Tibial artery (tissue), 4 donors: ENCODE measurements at regions not wholly inside any gene's neighbourhood (a gene's known extent, or its start where the extent isn't known, plus 50 kb on each side); places are given as distances from the start of the nearest gene placed in this dataset.
"Not testable (repeated sequence)": the region's sequence is repeated elsewhere in the genome, so short reads cannot be mapped to it uniquely, and the experiment has no call there.

Experiments
- DNase-seq, 2 donors: peaks; one replicate each; pipeline ENCODE4 v3.0.0-alpha.2; 2019
- H3K27ac ChIP-seq, 2 donors: fragments of 200-600 bp; sonication (generic) in 1 of 2; 1 replicate in 1 of 2; 2 replicates in 1 of 2; pipeline ENCODE4 v1.5.1; 2018 to 2019; ENCODE audit warnings: mild to moderate bottlenecking in 1 of 2
- H3K27me3 ChIP-seq, 2 donors: fragments of 200-600 bp; sonication (generic) in 1 of 2; one replicate each; pipeline versions ENCODE4 v1.5.1 to v1.6.0; 2016 to 2019
- H3K36me3 ChIP-seq, 3 donors: fragments of 200-600 bp; sonication (generic) in 2 of 3; one replicate each; pipeline ENCODE4 v1.5.1; 2016 to 2019; ENCODE audit warnings: mild to moderate bottlenecking in 2 of 3
- H3K4me1 ChIP-seq, 4 donors: fragments of 200-600 bp; sonication (generic) in 2 of 4; 1 replicate in 3 of 4; 2 replicates in 1 of 4; pipeline ENCODE4 v1.5.1; 2016 to 2019
- H3K4me3 ChIP-seq, 2 donors: fragments of 200-600 bp; sonication (generic) in 1 of 2; 1 replicate in 1 of 2; 2 replicates in 1 of 2; pipeline ENCODE4 v1.5.1; 2018 to 2019; ENCODE audit warnings: mild to moderate bottlenecking in 2 of 2
- H3K9me3 ChIP-seq, 3 donors: fragments of 200-600 bp; sonication (generic) in 1 of 3; one replicate each; pipeline ENCODE4 v1.5.1; 2016 to 2019
- CTCF ChIP-seq, 2 experiments: fragments of 200-600 bp in 1 of 2; fragments of 450-650 bp in 1 of 2; IDR thresholded peaks; one replicate each; pipeline ENCODE4 v1.5.1; 2017 to 2019; ENCODE audit warnings: antibody characterized with exemption in 2 of 2, mild to moderate bottlenecking in 1 of 2, moderate library complexity in 1 of 2
- intact Hi-C: fragments of 100-400 bp; cut with DNase I; formaldehyde crosslinking; loops from one replicate; pipeline ENCODE4 v1.15.0; 2023; ENCODE audit warnings: low total_unique reads

DNA sequence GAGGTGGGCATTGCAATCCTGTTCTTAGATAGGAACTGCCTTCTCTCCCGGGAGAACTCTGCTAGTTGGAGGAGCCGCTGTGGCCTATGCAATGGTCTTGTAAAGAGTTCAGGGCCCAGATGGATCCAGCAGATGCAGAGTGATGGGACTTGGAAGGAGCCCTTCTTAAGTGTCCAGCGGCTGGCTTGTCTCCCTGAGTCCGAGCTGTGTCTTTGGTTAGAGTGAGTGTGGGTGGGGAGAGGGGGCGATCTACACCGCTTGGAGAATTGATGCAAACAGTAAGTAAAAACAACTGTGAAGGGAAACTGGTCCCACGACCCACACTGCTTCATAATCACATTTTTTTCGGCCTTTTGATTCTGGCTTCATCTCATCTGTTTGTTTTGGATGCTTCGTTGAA lies 89.8 kb upstream of the CYRIA start:
- Histone ChIP-seq H3K36me3 (no peaks in the 10 kb centered on the region), H3K27me3 (peaks cover 0 to 3% of the 10 kb centered on the region in 2 donors), H3K27ac (no peak overlapping the region), H3K4me1 (no peaks in the 10 kb centered on the region), H3K4me3 (no peak overlapping the region), H3K9me3 (no peaks in the 10 kb centered on the region)
- DNase-seq: no peak
- no peak for TF ChIP-seq CTCF (IDR thresholded peaks at IDR 0.05)
- intact Hi-C loops: loop anchor here (5.0 kb wide), 1 partner anchor 143 kb away; no protein-coding TSS in a partner anchor

- intact Hi-C loops, H3K36me3 ChIP-seq, H3K9me3 ChIP-seq, H3K4me3 ChIP-seq, H3K4me1 ChIP-seq, H3K27ac ChIP-seq, H3K27me3 ChIP-seq, DNase-seq: not testable (repeated sequence)
Observed at GRCh38 chr2:16753025-16753424, 87.4 kb upstream of the CYRIA start.

- H3K4me3 ChIP-seq, H3K36me3 ChIP-seq, H3K9me3 ChIP-seq, H3K4me1 ChIP-seq, DNase-seq, H3K27me3 ChIP-seq, intact Hi-C loops, H3K27ac ChIP-seq: not testable (repeated sequence)
Observed at GRCh38 chr2:16750925-16751214, 85.2 kb upstream of the CYRIA start.

DNA sequence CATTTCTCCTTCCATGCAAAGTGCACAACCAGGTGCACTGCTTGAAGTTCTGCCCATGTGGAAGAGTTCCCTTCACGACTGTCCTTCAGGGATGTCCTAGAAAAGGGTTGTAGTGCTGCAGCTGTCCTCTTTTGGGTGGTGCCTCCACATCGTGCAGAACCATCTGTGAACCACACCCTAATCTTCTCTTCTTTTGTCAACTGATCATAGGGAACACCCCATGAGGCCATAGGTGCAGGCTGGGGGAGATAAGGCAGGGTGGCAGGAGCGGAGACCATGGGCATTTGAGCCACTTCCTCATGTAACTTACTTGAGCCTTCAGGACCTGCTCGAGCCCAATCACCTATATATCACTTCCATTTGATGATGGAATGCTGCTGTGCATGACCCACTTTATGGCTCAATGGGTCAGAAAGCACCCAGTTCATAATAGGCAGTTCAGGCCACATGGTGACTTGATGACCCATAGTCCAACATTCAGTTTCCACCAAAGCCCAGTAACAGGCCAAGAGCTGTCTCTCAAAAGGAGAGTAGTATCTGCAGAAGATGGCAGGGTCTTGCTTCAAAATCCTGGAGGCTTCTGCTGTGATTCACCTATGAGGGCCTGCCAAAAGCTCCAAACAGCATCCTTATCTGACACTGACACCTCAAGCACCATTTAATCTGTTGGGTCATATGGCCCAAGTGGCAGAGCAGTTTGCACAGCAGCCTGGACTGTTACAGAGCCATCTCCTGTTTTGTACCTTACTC lies 84.7 kb upstream of the CYRIA start:
- DNase-seq: no peak
- intact Hi-C loops: no loop called here
- Histone ChIP-seq H3K36me3 (no peaks in the 10 kb centered on the region), H3K9me3 (no peaks in the 10 kb centered on the region), H3K4me1 (no peaks in the 10 kb centered on the region), H3K4me3 (no peak overlapping the region), H3K27me3 (peaks cover 0 to 2% of the 10 kb centered on the region in 2 donors), H3K27ac (no peak overlapping the region)
- TF ChIP-seq CTCF (IDR thresholded peaks at IDR 0.05): no peak

- H3K27ac ChIP-seq, H3K36me3 ChIP-seq, H3K4me3 ChIP-seq, DNase-seq, H3K27me3 ChIP-seq, intact Hi-C loops, H3K4me1 ChIP-seq, H3K9me3 ChIP-seq: not testable (repeated sequence)
Observed at GRCh38 chr2:16748511-16749266, 83.1 kb upstream of the CYRIA start.

DNA sequence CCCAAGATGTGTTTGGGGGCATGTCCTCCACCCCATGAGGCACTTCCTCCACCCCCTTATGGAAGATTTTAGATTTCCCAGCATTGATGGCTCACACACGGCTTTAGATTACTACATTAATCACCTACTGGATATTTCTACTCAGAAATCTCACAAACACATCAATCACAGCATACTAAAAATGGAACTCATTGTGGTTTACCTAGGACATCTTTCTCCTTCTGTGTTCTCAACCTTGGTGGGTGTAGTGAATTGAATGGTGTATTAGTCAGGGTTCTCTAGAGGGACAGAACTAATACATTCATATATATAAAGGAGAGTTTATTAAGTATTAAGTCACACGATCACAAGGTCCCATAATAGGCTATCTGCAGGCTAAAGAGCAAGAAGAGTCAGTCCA lies 82.1 kb upstream of the CYRIA start:
- Histone ChIP-seq H3K4me3 (no peak overlapping the region), H3K36me3 (no peaks in the 10 kb centered on the region), H3K4me1 (no peaks in the 10 kb centered on the region), H3K27ac (no peak overlapping the region), H3K27me3 (peaks cover 0 to 2% of the 10 kb centered on the region in 2 donors), H3K9me3 (no peaks in the 10 kb centered on the region)
- no peak for TF ChIP-seq CTCF (IDR thresholded peaks at IDR 0.05)
- DNase-seq: no peak
- intact Hi-C loops: no loop called here

DNA sequence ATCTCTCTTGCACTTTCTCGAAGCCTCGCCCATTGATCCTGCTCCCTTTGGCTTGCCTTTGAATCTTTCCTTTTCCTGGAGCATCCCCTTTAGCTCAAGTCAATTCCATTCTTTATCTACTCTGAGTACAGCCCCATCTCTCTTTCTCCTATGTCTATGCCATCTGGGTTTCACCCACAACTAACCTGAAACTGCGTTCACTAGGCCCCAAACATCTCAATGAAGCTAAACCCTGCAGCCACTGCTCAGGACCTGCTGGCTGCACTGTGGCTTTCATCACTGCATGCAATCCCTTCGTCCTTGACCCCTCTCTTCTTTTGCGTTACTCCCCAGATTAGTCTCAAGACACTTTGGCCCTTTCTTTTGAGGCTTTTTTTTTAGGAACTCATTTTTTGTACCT lies 81.6 kb upstream of the CYRIA start:
- no peaks in the 10 kb centered on the region for H3K36me3 ChIP-seq
- H3K27me3 ChIP-seq: peaks cover 0 to 2% of the 10 kb centered on the region in 2 donors
- no peak overlapping the region for H3K27ac ChIP-seq
- no peak for TF ChIP-seq CTCF (IDR thresholded peaks at IDR 0.05)
- intact Hi-C loops: no loop called here
- no peaks in the 10 kb centered on the region for H3K4me1 ChIP-seq
- no peak for DNase-seq
- H3K9me3 ChIP-seq: no peaks in the 10 kb centered on the region
- no peak overlapping the region for H3K4me3 ChIP-seq
